GM18873 (cell line): ENCODE measurements at regions not wholly inside any gene's neighbourhood (a gene's known extent, or its start where the extent isn't known, plus 50 kb on each side); places are given as distances from the start of the nearest gene placed in this dataset.

ENCODE experiments used
- ATAC-seq: cut with Tn5 transposase; IDR thresholded peaks from one replicate; pipeline ENCODE4 v1.9.1; 2021; ENCODE audit warnings: mild to moderate bottlenecking, moderate library complexity, moderate number of reproducible peaks; ENCODE audit not compliant: unreplicated experiment, low FRiP score

- ATAC-seq, result no peak
Measured at GRCh38 chr20:23212011-23212410, 125.9 kb upstream of the CD93 start.

DNA sequence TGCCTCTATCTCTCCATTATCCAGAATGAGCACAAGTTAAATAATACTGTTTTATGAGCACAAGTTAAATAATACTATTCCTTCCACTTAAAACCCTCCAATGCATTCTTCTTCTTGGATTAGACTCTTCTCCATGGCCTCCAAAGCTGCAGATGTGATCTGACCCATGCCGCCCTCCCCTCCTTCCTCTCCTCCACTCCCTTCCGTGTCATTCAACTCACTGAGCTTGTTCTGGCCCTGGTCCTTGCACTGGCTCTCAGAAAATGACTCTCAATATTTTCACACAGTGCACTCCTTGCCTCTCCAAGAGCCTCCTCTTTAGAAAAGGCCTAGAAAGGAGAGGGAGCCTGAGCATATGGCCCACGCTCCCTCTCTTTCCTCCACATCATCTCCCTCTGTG is 125.0 kb upstream of the CD93 start:
- no peak for ATAC-seq

GRCh38 chr20:23207826-23208540 is 121.9 kb upstream of the CD93 start:
- ATAC-seq, result no peak

DNA sequence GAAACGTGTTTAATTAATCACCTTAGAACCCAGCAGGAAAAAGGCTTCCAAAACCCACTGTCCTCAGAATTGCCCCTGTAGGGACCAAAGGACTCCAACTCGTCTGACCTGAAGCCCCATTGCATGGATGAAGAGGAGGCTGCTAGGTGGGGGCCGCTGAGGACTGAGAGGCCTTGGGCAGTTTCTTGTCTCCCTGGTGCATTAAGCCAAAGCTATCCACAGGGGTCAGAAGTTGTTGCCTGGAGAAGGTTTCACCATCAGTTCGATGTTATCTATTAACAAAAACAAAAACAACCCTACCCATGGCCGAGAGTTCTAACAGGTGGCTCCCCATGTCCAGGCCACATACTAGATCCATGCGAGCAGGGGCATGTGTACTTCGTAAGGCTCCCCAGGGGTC is 120.9 kb upstream of the CD93 start:
- no peak for ATAC-seq

- no peak for ATAC-seq
Measured at GRCh38 chr20:23206061-23206460, 119.9 kb upstream of the CD93 start.

GRCh38 chr20:23205611-23206041 is 119.5 kb upstream of the CD93 start:
- no peak for ATAC-seq

- ATAC-seq, result no peak
Measured at GRCh38 chr20:23205211-23205610, 119.1 kb upstream of the CD93 start.

DNA sequence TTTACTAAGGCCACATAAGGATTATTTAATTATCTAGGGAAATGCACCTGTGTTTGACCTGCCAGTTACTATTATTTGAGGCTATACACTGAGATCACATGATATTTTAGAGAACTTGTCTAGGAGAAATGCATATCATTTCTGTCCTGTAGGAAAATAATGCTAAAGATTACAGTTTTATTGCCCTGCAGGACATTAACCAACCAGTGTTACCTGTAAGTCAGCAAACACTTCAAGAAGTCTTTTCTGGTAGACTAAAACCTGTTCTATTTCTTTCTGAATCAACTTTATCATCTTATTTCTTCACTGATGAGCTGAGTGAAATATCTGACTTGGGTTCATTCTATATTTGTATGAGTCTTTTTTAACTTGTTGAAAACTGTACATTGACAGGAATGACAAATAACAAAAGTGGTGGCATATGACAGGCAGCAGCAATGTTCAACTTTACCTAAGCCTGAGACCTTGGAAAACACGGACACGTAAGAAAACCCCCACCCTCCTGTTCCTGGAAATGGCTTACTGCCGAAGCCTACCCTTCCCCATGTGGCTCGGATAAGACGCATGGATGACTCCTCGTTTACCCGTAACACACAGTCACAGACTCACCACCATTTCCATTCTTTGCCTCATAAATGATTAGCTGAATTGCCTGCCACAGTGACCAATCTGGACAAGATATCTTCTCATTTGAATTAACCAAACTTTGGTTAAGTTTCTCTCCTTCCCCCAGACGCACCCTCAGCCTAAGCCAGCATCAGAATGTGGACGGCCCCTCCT is 118.0 kb upstream of the CD93 start:
- ATAC-seq, result no peak

DNA sequence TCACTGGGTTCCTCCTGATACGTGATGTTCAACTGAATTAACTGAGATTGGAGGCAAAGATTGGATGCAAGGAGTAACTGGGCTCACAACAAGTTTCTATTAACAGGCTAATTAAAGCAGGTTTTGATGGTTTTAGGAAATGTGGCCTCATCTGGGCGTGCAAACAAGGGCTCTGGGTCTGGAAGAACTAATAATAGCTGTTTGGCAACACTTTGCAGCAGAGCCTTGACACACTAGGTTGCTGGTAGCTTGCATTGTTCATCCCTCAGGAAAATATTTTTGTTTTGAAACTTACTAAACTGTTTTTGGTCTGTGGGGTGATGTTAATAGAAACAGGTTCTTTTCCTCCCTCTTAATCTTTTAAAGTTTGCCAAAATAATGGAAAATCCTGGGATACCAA is 117.2 kb upstream of the CD93 start:
- ATAC-seq, result no peak

DNA sequence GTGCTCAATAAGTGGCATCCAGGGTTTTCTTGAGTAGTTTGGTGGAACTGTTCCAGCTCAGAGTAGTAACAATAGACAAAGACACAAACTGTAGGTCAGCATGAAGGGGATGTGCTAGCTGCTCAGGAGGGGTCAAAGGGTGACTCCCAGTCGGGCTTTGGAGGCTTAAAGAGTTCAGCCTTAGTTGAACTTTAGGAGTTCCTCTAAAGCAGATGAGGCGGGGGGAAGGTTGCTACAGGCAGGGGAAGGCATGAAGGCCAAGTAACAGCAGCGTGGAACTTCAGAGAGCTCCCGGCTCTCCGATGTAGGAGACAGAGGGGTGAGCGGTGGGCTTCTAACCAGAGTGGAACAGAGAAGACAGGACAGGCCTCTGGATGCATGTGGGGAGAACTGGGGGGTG is 115.5 kb upstream of the CD93 start:
- ATAC-seq, result no peak

DNA sequence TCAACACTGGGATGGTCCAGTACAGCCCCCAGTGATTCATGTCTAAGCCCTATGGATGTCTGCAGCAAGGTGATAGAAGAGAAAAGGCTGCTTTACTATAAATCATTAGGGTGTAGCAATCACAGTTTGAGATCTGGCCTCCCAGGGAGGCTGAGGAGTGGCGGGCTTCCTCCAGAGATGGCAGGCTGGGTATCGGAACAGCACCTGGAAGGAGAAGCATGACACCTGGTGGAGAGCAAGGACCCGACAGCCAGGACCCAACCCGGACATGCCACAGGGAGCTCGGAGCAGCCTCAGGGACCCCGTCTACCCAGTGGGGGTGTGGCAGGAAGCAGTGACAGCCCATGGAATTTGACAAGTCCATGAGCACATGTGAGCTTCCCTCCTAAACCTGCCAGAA is 114.8 kb upstream of the CD93 start:
- no peak for ATAC-seq

GRCh38 chr20:23200413-23200812 is 114.3 kb upstream of the CD93 start:
- ATAC-seq, result no peak

DNA sequence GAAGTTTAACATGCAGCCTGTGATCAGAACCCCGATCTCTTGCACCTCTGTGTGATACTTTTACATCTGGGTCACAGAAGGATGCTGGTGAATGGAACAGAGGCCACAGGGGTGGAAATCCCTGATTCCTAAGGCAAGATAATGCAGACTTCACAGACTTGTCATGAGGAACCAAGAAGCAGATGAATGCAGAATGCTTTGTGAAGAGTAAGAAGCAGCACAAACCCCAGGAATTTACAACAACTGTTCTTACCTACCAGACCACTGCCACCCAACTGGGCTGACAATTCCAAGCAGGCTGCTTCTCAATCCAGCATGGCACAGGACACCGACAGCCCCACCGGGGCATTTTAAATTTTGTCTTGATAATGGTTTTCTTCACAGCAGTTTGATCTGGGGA is 113.2 kb upstream of the CD93 start:
- ATAC-seq, result no peak

DNA sequence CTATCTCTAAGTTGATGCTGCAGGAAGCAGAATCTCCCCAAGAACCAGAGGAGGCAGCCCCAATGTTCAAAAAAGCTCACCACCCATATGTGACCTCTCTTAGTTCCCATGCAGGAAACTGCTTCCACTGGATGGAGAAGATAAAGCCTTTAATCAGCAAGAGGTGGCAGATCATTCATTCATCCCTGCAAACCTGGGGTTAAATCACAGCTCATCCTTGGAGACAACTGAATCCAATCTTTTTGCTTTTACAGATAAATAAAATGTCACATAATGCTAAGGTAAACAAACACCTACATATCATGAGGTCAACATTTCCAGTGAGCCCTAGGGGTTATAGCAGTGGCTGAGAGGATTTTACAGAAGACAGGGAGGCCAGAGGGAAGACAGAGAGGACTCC is 112.7 kb upstream of the CD93 start:
- ATAC-seq, result no peak

DNA sequence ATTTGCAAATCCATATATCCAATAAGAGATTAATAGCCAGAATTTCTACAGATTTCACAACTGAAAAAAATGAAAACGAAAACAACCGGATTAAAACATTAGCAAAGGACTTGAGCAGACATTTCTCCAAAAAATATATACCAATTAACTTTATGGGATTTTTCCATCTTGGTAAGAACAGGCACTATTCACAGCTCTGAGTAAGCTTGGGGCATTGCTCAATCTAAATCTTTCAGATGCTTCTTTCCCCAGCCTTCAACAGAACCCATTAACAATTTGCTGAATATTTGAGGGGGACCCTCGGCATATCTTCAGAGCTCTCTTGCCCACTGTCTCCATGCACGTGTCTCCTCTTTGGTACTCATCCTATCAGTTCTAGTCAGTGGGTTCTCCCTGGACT is 111.7 kb upstream of the CD93 start:
- no peak for ATAC-seq

DNA sequence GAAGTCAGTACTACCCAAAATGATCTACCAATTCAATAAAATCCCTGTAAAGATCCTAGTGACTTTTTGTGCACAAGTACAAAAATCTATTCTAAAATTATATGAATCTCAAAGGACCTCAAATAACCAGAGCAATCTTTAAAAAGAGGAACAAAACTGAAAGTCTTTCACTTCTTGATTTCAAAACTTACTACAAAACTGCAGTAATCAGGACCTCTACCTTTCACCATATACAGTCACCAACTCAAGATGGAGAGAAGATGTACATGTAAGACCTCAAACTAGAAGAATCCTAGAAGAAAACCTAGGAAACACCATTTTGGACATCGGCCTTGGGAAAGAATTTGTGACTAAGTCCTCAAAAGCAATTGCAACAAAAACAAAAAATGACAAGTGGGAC is 109.5 kb upstream of the CD93 start:
- ATAC-seq, result no peak

- ATAC-seq, result no peak
Measured at GRCh38 chr20:23193801-23194384, 107.8 kb upstream of the CD93 start.

DNA sequence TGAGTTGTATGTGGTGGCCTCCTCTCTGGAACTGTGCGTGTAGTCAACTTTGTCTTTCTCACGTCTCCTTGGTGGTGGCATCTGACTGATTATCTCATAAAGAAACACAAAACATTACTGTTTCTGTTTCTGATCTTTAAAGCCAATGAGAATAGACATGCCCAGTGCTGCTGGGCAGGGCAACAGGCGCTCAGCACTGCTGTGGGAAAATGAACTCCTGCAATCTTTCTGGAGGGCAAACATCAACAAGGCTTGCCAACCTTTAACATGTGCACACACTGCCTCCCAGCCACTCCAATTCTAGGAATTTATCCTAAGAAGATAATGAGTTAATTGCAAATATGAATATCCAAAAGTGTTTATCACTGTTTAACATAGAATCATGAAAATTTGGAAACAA is 106.3 kb upstream of the CD93 start:
- no peak for ATAC-seq

DNA sequence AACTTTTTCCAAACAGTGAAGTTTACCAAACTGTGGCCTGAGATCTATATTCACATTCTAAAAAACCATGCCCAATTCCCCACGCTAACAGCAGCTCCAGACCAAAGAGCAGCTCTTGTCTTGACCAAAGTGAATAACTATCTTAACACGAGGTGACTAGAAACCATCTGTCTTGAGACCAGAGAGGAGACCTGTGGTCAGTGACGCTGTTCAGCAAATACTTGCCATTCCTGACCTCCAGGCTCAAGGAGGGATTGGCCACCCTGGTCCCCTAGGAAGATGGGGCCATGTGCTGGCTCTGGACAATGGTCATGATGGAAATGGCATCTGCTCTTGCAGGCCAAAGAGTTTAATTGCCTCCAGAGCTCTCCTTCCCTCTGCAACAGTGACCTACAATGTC is 104.4 kb upstream of the CD93 start:
- no peak for ATAC-seq

GRCh38 chr20:23189854-23190253 is 103.7 kb upstream of the CD93 start:
- no peak for ATAC-seq

- ATAC-seq, result no peak
Measured at GRCh38 chr20:23189341-23189740, 103.2 kb upstream of the CD93 start.
